Hematopoietic multipotent progenitor cell treated with erythropoietin and hydrocortisone succinate and interleukin-3 and kit ligand, for 15 days (in vitro differentiated cells): ENCODE measurements at regions not wholly inside any gene's neighbourhood (a gene's known extent, or its start where the extent isn't known, plus 50 kb on each side); places are given as distances from the start of the nearest gene placed in this dataset.
"Not testable (repeated sequence)": the region's sequence is repeated elsewhere in the genome, so short reads cannot be mapped to it uniquely, and the experiment has no call there.

ENCODE experiments used
- DNase-seq: peaks from one replicate; pipeline ENCODE4 v3.0.0-alpha.2; 2015; ENCODE audit warnings: low spot score

DNA sequence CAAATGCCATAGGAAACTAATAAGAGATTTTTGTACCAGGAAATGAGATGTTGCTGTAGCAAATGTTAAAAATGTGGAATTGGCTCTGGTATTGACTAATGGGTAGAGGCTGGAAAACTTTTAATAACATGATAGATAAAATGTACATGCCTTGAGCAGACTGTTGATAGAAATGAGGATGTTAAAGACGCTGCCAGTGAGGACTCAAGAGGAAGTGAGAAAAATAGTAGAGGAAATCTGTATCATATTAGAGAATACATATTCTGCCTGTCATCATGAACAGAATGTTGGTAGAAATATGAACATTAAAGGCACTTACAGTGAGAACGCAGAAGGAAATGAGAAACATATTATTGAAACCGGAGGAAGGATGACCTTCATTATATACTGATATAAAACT lies 577.2 kb upstream of the HTR2C start:
- DNase-seq, result no peak

DNA sequence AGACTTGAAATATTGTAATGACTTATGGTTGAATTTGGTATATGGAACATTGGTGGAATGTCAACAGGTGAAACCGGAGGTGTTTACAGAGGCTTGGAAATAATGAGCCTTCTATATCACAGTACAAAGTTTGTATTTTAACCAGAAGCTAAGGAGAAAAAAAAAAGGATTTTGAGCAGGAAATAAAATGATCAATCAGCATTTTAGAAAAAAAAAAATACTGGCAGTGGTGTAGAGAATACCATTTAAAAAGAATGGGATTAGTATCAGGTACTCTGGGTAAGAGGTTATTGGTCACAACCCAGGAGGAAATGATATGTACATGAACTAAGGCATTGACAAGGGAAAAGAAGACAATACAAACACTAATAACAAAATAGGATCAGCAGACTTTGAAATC lies 587.1 kb upstream of the HTR2C start:
- DNase-seq, result no peak

DNA sequence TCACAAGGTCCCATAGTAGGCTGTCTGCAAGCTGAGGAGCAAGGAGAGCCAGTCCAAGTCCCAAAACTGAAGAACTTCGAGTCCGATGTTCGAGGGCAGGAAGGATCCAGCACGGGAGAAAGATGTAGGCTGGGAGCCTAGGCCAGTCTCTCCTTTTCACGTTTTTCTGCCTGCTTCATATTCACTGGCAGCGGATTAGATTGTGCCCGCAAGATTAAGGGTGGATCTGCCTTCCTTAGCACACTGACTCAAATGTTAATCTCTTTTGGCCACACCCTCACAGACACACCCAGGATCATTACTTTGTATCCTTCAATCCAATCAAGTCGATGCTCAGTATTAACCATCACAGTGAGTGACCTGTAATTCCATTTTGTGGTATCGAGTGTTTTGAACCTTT lies 592.2 kb upstream of the HTR2C start:
- DNase-seq, result not testable (repeated sequence)

DNA sequence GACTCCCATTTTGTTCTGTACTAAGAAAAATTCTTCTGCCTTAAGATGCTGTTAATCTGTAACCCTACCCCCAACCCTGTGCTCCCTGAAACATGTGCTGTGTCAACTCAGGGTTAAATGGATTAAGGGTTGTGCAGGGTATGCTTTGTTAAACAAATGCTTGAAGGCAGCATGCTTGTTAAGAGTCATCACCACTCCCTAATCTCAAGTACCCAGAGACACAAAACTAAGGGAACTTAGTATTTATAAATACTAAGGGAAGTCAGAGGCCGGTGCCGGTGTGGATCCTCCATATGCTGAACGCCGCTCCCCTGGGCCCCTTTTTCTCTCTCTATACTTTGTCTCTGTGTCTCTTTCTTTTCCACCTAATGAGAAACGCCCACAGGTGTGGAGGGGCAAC lies 593.2 kb upstream of the HTR2C start:
- DNase-seq, result not testable (repeated sequence)

DNA sequence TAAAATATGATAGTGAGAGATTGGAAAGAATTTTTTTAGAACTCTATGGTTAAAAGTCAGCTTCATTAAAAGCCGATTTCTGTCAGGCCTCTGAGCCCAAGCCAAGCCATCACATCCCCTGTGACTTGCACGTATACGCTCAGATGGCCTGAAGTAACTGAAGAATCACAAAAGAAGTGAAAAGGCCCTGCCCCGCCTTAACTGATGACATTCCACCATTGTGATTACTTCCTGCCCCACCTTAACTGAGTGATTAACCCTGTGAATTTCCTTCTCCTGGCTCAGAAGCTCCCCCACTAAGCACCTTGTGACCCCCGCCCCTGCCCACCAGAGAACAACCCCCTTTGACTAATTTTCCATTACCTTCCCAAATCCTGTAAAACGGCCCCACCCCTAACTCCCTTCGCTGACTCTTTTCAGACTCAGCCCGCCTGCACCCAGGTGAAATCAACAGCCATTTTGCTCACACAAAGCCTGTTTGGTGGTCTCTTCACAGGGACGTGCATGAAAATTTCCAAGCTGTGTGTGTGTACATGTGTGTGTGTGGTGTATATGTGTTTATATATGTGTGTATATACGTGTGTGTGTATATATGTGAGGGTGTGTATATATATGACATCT lies 595.5 kb upstream of the HTR2C start:
- DNase-seq, result not testable (repeated sequence)

DNA sequence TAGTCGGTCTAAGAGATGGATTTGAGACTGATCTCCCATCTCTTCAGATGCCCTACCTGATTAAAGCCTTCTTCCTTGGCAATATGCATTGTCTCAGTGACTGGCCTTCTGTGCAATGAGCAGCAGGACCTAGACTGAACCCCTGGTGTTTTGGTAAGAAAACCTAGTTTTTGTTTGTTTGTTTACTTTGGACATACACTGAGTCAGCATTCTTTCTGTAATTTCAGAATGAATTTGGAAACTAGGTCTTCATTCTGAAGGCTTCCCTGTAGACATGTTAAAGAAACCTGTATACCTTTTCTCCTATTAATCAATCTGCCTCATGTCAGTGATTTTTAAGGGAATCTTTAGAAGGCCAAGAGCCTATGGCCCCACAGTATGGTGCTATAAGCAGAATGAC lies 597.5 kb upstream of the HTR2C start:
- DNase-seq, result no peak

DNA sequence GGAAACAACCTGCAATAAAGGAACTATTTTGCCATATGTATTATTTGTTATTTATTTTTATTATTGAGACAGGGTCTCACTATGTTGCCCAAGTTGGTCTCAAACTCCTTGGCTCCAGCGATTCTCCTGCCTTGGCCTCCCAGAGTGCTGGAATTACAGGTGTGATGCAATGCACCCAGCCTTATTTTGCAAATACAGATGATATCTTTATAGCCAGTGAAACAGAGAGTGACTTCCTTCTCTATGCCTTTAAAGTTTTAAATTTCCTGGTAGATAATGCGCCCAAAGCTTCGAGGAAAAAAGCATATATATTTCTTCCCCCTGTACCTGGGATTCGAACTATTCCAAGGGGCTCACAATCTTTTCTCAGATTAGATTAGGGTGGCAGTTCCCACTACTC lies 601.1 kb upstream of the HTR2C start:
- no peak for DNase-seq

DNA sequence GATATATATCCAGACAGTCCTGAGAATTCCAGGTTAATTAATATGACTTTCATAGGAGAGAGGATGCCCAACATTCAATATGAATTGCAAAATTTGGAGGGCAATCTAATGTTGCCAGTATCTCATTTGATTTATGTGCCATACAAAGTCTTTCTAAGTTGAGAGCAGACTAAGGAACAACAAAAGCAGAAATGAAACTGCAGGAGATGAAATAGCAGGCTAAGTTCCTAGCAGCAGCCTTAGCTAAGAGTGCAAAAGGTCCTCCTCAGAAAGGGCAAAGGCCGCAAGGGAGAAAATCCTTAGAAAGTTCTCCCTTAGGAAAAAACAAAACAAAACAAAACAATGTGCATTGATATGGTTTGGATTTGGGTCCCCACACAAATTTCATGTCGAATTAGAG lies 602.9 kb upstream of the HTR2C start:
- DNase-seq, result no peak

DNA sequence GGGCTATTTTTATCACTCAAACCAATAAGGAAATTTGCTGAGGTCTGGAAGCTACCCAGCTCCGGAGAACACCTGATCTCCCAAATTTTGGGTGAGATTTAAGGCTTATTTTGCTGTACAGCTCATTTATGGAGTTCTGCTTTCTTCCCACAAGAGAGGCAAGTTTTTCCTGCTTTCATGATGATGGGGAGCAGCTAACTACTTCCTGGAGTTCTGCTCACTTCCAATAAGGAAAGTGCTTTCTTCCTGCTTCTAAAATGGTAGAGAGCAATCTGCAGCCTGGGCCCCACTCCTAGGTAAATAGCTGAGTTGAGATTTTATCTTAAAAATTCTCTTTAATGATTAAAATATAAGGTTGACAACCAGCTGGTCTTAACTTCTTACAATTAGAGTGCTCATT lies 606.0 kb upstream of the HTR2C start:
- DNase-seq, result no peak

DNA sequence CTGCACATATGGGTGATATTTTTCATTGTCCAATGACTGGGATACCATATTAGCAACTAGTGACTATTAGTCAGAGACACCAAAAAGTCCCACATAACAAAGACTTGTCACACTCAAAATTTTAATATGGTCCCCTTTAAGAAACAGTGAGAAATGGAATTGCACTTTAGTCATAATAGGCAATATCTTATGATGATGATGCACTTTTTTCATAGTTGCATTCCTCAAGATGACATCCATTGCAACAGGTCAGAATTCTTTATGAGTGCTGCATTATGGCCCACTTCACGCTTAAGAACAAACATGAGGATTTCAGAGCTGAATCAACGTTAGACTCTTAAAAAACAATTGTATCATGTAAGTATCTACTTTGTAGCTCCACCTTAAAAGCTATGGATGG lies 608.4 kb upstream of the HTR2C start:
- DNase-seq, result no peak

DNA sequence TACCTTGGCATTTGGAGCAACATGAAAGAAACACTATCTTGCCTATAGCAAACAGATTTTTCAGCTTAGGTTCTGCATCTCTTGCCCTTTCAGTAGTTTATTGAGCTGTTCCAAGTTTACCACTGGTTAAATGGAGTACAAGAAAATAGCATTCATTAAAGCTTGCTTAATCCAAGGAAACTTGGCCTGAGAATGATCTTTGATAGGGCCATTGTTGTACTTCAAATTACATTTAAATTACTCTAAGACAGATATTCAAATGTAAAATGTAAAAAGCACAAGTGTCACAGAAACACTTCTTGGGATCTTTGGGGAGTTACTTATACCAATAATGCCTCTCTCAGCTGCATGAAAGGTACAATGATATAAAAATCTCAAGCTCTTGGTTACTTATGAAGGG lies 609.0 kb upstream of the HTR2C start:
- no peak for DNase-seq

DNA sequence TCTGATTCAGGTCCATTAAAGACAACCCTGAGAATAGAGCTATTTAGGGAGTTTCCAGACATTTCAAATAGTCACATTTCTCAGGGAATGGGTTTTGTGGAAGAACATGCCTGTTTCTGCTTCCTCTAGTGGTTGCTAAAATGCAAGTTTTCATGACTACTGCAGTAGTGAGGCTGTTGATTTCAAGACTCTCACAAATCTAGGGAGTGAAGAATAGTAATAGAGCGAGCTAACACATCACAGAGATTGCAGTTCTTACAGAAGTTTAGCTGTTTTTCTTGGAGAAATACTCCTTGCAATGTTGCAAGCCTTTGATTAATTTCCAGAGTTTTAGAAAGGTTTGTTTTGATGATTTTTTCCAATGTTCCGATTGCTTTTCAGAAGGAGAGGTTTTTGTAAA lies 610.2 kb upstream of the HTR2C start:
- no peak for DNase-seq

DNA sequence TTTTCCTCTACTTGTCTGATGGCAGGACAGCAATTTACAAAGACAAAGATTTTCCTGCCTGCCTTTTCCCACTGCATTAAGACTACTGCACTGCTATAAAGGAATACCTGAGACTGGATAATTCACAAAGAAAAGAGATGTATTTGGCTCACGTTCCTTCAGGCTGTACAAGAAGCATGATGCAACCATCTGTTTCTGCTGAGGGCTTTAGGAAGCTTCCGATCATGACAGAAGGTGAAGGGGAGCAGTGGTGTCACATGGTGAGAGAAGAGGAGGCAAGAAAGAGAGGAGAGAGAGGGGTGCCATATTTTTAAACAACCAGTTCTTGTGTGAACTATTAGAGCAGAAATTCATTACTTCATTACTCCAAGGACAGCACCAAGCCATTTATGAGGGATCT lies 617.1 kb upstream of the HTR2C start:
- no peak for DNase-seq

DNA sequence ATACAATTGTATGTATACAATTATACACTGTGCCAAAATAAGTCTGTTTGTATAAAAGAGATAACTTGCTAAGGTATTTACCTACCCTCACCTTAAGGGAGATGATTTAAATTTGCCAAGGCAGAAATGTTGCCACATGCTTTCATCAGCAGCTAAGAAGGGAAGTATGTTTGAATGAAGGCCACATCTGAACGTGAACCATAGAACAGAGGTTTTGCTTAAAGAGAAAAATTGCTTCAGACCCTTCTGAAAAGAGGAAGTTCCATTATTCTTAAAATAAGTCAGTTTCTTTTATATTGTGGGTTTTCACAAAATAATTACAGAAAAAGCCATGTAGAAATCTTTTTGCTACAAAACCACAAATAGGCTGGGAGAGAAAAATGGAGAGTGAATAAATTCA lies 621.5 kb upstream of the HTR2C start:
- DNase-seq, result no peak

DNA sequence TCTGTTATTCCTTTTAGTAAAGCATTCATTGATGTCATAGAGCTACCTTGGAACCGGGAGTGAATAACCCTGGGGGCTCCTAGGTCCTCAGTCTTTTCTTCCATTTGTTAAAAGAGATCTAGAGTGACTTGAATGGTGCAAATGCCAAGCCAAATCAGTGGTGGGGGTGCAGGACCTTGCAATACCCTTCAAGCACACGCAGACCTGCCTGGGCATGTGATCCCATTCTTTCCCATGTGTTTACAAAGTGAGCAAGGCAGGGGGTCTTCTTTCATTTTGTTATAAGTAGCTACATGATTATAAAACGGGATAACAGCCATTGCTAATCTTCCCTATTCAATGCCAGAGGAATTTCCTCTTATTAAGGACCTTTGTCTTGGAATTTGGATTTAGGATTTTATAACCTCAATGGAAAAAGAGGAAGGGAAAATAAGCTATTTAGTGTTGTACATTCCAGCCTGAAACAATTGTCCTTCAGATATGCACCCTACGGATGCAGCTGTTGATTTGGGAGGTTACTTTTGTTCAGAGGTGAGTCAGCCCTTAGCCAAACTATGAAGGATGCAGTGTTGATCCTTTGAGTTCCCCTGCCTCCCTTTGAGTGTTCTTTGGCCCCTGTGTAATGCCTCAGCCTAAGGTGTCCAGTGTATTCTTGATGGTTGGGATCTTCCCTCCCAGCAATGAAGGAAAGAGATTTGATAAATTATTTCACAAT lies 623.8 kb upstream of the HTR2C start:
- DNase-seq, result no peak

DNA sequence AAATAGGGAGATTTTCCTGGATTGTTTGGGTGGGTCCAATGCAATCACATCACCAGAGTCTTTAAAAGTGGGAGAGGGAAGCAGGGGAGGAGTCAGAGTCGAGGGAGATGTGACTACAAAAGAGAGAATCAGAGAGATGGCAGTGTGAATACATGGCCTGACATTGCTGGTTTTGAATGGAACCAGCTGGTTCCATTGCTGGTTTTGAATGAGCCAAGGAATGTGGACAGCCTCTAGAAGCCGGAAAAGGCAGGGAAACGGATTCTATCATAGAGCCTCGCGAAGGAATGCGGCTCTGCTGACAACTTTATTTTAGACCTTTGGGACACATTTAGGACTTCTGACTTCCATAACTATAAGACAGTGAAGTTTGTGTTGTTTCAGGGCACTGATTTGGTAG lies 627.0 kb upstream of the HTR2C start:
- DNase-seq, result no peak

DNA sequence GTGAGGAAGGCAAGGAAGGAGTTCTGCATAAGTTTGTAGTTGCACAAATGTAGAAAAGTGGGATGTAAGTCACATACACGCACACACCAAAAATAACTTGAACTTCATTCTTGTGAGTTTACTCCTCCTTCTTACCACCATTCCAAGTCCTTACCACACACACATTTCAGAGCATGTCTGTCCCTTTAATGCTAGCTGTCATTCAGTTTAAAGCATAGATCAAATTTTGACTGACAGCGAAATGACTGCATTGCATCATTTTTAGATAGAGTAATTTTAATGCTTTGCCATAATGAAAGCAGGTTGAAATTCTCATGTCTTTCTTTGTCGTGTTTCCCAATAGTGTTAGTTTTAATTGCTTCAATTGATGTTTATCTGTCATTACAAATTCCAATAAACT lies 629.6 kb upstream of the HTR2C start:
- DNase-seq, result no peak

DNA sequence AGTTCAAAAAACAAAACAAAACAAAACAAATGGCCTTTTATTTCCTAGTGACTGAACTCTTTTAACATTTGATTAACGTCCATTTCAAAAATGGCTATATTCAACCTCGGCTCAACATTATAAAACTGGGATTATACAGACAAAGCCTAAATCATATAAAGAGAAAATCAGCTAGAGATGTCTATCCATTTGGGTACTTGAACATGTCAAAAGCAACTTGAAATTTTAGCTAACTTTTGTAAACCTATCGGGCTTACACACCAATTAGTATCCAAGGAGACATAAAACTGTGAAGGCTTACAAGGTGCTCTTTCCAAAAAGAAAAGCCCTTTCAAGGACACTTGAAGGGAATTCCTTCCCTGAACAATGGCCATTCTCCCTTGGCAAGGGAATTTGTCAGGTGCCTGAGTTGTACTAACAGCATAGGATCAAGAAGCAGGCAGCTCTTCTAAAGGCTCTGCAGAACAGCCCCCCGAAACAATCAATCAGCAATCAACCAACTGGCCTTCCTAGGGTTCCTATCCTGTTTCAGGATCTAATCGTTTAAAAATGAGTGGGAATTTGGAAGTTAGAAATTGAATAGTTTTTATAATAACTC lies 633.7 kb upstream of the HTR2C start:
- DNase-seq, result no peak

DNA sequence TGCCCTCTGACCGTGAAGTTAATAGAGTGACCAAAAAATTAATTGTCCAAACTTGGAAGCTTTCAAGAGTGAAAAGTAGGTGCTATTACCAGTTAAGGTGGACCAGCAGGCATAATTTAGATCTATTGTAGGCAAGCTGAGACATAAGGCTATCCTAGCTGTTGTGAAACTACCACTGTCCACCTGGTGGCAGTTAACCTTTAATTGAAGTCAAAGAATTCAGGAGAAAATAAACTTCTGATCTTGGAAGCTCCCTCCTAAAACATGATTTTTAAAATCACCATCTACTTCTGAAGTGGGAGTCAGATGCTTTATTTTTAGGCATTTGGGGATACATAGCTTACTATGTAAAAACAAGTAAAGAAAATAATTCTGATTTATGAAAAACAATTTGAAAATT lies 636.3 kb upstream of the HTR2C start:
- DNase-seq, result no peak

DNA sequence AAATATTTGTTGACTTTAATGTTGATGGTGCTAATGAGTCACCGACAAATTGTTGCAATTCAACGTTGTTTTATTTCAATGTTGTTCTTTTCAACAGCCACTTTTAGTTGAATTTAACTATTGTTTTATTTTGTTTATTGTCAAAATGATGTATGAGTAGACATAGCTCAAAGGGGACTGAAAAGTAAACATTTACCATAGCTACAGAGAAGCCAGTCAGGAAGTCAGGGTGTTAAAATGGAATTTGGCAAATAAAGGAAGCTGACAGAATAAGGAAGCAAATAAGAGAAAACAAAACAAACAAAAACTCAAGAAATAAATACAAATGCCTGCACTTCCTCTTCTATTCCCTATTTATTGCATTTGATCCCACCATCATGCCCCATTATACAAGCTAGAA lies 648.4 kb upstream of the HTR2C start:
- no peak for DNase-seq

DNA sequence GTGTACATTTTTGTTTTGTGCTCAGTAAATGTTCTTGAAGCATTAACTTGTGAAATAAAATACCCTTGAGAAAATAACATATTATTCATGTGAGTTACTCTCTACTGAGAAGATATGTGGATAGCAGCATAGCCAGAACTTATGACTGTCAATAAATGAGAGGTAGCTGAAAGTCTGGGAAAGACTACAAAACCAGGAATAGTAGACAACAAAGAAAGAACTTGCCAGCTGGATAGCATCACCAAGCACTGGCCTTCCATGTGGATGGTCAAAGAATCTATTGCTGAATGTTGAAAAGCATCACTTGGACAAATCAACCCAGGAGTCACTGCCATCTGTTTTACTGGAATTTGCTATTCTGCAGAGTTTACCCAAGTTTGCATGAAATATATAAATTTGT lies 650.0 kb upstream of the HTR2C start:
- DNase-seq, result no peak

DNA sequence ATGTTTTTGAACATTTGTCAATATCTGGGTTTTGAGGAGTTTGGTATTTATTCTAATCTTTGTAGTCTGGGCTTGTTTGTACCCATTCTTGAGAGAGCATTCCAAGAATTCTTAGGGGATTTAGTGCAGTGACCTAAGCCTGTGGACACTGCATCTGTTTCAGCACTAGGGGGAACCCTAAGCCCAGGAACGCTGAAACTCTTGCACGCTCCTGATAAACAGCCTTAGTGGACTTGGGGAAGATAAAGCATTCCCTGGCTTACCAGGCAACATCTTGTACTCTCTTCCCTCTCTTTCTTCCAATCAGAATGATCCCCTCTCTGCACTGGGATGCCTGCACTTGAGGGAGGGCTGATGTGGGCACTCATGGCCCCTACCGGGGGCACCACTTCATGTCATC lies 654.9 kb upstream of the HTR2C start:
- DNase-seq, result peak; percentile 38

DNA sequence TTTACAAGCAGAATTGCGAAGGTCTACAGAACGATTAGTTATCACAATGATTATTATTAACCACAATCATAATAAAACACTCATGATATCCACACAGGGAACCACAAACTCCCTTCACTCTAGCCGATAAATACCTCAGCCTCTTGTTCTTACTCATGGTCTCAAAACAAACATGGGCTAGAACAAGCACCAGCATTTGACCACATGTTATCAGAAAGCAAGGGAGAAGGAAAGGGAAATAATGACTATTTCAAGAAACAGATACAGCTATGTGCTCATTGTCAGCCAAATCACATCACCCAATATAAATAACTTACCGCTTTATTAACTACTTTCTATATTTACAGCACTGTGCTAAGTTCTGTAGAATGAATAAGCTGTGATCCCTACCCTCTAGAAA lies 663.2 kb upstream of the HTR2C start:
- DNase-seq, result no peak

DNA sequence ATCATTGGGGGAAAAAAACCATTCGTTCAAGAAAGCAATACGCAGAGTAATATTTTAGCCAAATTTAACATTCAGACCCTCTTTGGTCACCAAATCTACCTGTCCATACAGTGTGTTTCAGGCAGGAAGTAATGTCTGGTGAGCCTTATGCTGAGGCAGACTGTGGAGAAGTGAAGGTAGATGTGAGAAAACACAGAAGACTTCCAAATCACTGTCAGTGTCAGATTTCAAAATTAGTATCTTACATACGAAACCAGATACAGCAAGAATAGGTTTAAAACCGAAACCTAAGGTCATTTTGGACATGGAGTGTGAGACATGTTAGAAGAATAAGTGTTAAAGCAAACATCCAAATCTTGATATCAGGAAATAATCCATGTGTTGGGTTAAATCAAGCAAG lies 664.5 kb upstream of the HTR2C start:
- no peak for DNase-seq
